Keratinocyte (primary cell): ENCODE measurements at regions not wholly inside any gene's neighbourhood (a gene's known extent, or its start where the extent isn't known, plus 50 kb on each side); places are given as distances from the start of the nearest gene placed in this dataset.

Experiments used
- CTCF ChIP-seq, 3 experiments: IDR thresholded peaks in 1 of 3; conservative IDR thresholded peaks in 1 of 3; optimal IDR thresholded peaks in 1 of 3; 2 replicates in 2 of 3; 3 replicates in 1 of 3; pipeline versions ENCODE3 to v1.5.1; 2011; ENCODE audit warnings: low read length in 3 of 3, mild to moderate bottlenecking in 3 of 3, moderate library complexity in 2 of 3, control low read depth in 1 of 3, inconsistent platforms in 1 of 3; ENCODE audit not compliant: insufficient read depth in 2 of 3; ENCODE audit errors: extremely low read depth in 1 of 3
- EZH2 ChIP-seq: IDR thresholded peaks from one replicate; pipeline ENCODE4 v1.6.1; 2012; ENCODE audit warnings: inconsistent platforms, mild to moderate bottlenecking, low read length, moderate library complexity

GRCh38 chr10:117927332-117927731 is 119.4 kb downstream of the RAB11FIP2 start:
- no peak for TF ChIP-seq CTCF (optimal IDR thresholded peaks at IDR 0.05 in 1 of 3, IDR thresholded peaks at IDR 0.05 in 1 of 3, conservative IDR thresholded peaks at IDR 0.05 in 1 of 3; ENCODE audit: extremely low read depth in 1 of 3, insufficient read depth in 2 of 3, low read length in 3 of 3)
- no peak for TF ChIP-seq EZH2
